ENCODE measurements at regions not wholly inside any gene's neighbourhood (a gene's known extent, or its start where the extent isn't known, plus 50 kb on each side); places are given as distances from the start of the nearest gene placed in this dataset.

DNA sequence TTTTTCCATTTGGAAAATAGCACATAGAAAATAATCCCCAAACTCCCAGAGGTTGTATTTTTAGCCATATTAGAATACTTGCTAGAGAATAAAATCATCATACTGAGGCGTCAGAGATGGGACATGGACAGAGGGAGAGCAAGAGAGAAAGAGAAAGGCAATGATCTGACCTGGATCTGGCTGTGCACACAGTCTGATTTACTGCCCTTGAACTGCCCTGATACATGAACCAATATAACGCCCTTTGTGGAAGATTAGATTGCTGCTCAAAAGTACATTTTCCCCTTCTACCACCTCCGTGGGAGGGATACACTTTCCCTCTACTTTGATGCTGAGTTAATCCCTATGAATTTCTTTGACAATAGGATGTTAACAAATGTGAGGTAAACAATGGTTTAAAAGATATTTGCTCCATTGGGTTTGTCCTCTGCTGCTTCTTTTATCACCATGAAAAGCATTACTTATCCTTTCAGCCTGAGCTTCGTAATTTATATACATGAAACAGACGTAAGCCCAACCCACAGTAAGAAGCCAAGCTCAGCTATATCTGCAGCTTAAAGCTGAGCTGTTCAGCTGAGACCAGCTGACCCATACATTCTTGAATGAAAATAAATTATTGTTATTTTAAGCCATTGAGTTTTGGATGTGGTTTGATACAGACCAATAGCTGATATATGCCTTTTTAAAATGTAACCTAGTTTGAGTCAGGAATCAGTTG is 1664.6 kb upstream of the CELF4 start:
- no peak for TF ChIP-seq FOXA1 (IDR thresholded peaks at IDR 0.05)
- no peak for TF ChIP-seq ELF4 (IDR thresholded peaks at IDR 0.05)
- no peak for TF ChIP-seq HDGF (IDR thresholded peaks at IDR 0.05; ENCODE audit: borderline replicate concordance)

All from HEK293T (cell line).